WTC11 (cell line): ENCODE measurements at regions not wholly inside any gene's neighbourhood (a gene's known extent, or its start where the extent isn't known, plus 50 kb on each side); places are given as distances from the start of the nearest gene placed in this dataset.

Experiments
- ATAC-seq: fragments of 200-7000 bp; cut with Tn5 transposase; 2 replicates; pipeline ENCODE4 v1.10.0; 2021; ENCODE audit warnings: mild to moderate bottlenecking, moderate library complexity
- CTCF ChIA-PET: fragments of 300-600 bp; sonication (Branson Sonifier 250); formaldehyde crosslinking; loops from one replicate; lab custom pipeline; 2021; ENCODE audit warnings: antibody characterized with exemption; lab: Charles Lee
- POLR2A ChIA-PET: fragments of 350-600 bp; sonication (Branson Sonifier 250); formaldehyde crosslinking; loops from one replicate; lab custom pipeline; 2021; ENCODE audit warnings: antibody characterized with exemption; lab: Charles Lee
- DNase-seq: peaks from one replicate; pipeline ENCODE4 v3.0.0; 2021; ENCODE audit warnings: low spot score
- H3K27ac Mint-ChIP-seq: 2 replicates; pipeline ENCODE4 v1.8.0; 2021; ENCODE audit warnings: mixed read lengths
- H3K27me3 Mint-ChIP-seq: 2 replicates; pipeline ENCODE4 v1.8.0; 2021; ENCODE audit warnings: low read depth, mild to moderate bottlenecking, moderate library complexity, mixed read lengths
- H3K36me3 Mint-ChIP-seq: 2 replicates; pipeline ENCODE4 v1.8.0; 2021; ENCODE audit warnings: mixed read lengths
- H3K4me1 Mint-ChIP-seq: 2 replicates; pipeline ENCODE4 v1.8.0; 2022; ENCODE audit warnings: mixed read lengths
- H3K4me3 Mint-ChIP-seq: 2 replicates; pipeline ENCODE4 v1.8.0; 2021; ENCODE audit warnings: mild to moderate bottlenecking, moderate library complexity, mixed read lengths
- H3K9me3 Mint-ChIP-seq: 2 replicates; pipeline ENCODE4 v1.8.0; 2021; ENCODE audit warnings: mixed read lengths
- ESRRA ChIP-seq: sonication (generic); formaldehyde crosslinking; IDR thresholded peaks from 2 replicates; pipeline ENCODE4 v1.8.1; 2022; ENCODE audit warnings: mild to moderate bottlenecking, missing genetic modification reagents, borderline replicate concordance
- ETV6 ChIP-seq: sonication (generic); formaldehyde crosslinking; IDR thresholded peaks from 2 replicates; pipeline ENCODE4 v1.8.1; 2022; ENCODE audit warnings: mild to moderate bottlenecking, missing genetic modification reagents
- FOXJ3 ChIP-seq: sonication (generic); formaldehyde crosslinking; IDR thresholded peaks from 2 replicates; pipeline ENCODE4 v1.9.0; 2021; ENCODE audit warnings: missing genetic modification reagents, mild to moderate bottlenecking, borderline replicate concordance
- GRHL2 ChIP-seq: fragments of 250-450 bp; sonication (Bioruptor Pico); IDR thresholded peaks from 2 replicates; pipeline ENCODE4 v1.8.0; 2022; ENCODE audit warnings: mild to moderate bottlenecking, moderate library complexity; ENCODE audit not compliant: insufficient replicate concordance, severe bottlenecking
- GTF2I ChIP-seq: fragments of 250-450 bp; sonication (Bioruptor Pico); conservative IDR thresholded peaks from 2 replicates; pipeline ENCODE4 v1.4.0; 2021; ENCODE audit warnings: mild to moderate bottlenecking
- IRF2 ChIP-seq: sonication (generic); formaldehyde crosslinking; IDR thresholded peaks from 2 replicates; pipeline ENCODE4 v1.8.0; 2022; ENCODE audit warnings: low read depth, missing genetic modification reagents, borderline replicate concordance
- KAT7 ChIP-seq: sonication (generic); formaldehyde crosslinking; IDR thresholded peaks from 2 replicates; pipeline ENCODE4 v1.8.1; 2023; ENCODE audit warnings: missing genetic modification reagents, mild to moderate bottlenecking, borderline replicate concordance
- MXD4 ChIP-seq: fragments of 250-450 bp; sonication (Bioruptor Pico); IDR thresholded peaks from 2 replicates; pipeline ENCODE4 v1.8.0; 2021; ENCODE audit warnings: mild to moderate bottlenecking, moderate library complexity, borderline replicate concordance
- NFATC4 ChIP-seq: fragments of 250-450 bp; sonication (Bioruptor Pico); IDR thresholded peaks from 2 replicates; pipeline ENCODE4 v1.9.0; 2021; ENCODE audit warnings: mild to moderate bottlenecking
- NR2C2 ChIP-seq: sonication (generic); formaldehyde crosslinking; IDR thresholded peaks from 2 replicates; pipeline ENCODE4 v1.8.0; 2022; ENCODE audit warnings: mild to moderate bottlenecking, missing genetic modification reagents
- RORB ChIP-seq: fragments of 250-450 bp; sonication (Bioruptor Pico); IDR thresholded peaks from 2 replicates; pipeline ENCODE4 v1.9.0; 2021; ENCODE audit warnings: mild to moderate bottlenecking
- ZBTB21 ChIP-seq: sonication (generic); formaldehyde crosslinking; IDR thresholded peaks from 2 replicates; pipeline ENCODE4 v1.8.1; 2023; ENCODE audit warnings: mild to moderate bottlenecking, missing genetic modification reagents, borderline replicate concordance
- ZNF138 ChIP-seq: sonication (generic); formaldehyde crosslinking; conservative IDR thresholded peaks from 2 replicates; pipeline ENCODE4 v1.8.1; 2022; ENCODE audit warnings: mild to moderate bottlenecking, moderate library complexity, missing genetic modification reagents
- ZNF263 ChIP-seq: sonication (generic); formaldehyde crosslinking; IDR thresholded peaks from 2 replicates; pipeline ENCODE4 v1.8.1; 2022; ENCODE audit warnings: low read depth, mild to moderate bottlenecking, moderate library complexity, missing genetic modification reagents
- ZNF317 ChIP-seq: sonication (generic); formaldehyde crosslinking; IDR thresholded peaks from 2 replicates; pipeline ENCODE4 v1.8.1; 2023; ENCODE audit warnings: low read depth, mild to moderate bottlenecking, moderate library complexity, missing genetic modification reagents, borderline replicate concordance
- ZNF423 ChIP-seq: fragments of 250-450 bp; sonication (Bioruptor Pico); IDR thresholded peaks from 2 replicates; pipeline ENCODE4 v2.1.2; 2022; ENCODE audit warnings: mild to moderate bottlenecking, moderate library complexity
- TF ChIP-seq, protein P1 (sequence below): sonication (generic); formaldehyde crosslinking; IDR thresholded peaks from 2 replicates; pipeline ENCODE4 v1.8.1; 2022; ENCODE audit warnings: low read depth, mild to moderate bottlenecking, moderate library complexity, missing genetic modification reagents, borderline replicate concordance
- TF ChIP-seq, protein P2 (sequence below): sonication (generic); formaldehyde crosslinking; IDR thresholded peaks from 2 replicates; pipeline ENCODE4 v1.8.1; 2023; ENCODE audit warnings: mild to moderate bottlenecking, missing genetic modification reagents, moderate library complexity
- TF ChIP-seq, protein P3 (sequence below): sonication (generic); formaldehyde crosslinking; IDR thresholded peaks from 2 replicates; pipeline ENCODE4 v1.8.1; 2023; ENCODE audit warnings: mild to moderate bottlenecking, missing genetic modification reagents, borderline replicate concordance
- TF ChIP-seq, protein P4 (sequence below): fragments of 200-600 bp; IDR thresholded peaks from 2 replicates; pipeline ENCODE4 v1.8.0; 2022; ENCODE audit warnings: antibody characterized with exemption
- TF ChIP-seq, protein P5 (sequence below): sonication (generic); formaldehyde crosslinking; IDR thresholded peaks from 2 replicates; pipeline ENCODE4 v1.8.0; 2023; ENCODE audit warnings: missing genetic modification reagents, mild to moderate bottlenecking, borderline replicate concordance
- TF ChIP-seq, protein P6 (sequence below): fragments of 250-450 bp; sonication (Bioruptor Pico); IDR thresholded peaks from 2 replicates; pipeline ENCODE4 v1.8.0; 2021; ENCODE audit warnings: mild to moderate bottlenecking

DNA sequence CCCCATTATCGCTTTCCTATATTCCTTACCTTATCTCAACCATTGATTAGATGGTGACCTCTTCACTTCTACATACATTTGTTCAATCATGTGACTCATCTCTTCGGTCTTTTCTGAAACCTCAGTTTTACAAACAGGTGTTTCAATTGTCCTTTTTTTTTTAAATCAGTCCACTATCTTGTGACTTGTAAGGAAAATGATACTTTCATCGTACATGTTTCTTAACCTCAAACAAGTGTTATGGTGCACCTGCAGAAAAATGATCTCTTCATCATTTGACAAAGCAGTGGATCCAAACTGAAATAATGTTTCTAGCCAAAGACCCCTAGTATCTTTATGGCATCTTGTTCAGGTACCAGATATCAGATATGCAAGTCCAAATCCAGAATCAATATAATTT, 1157.2 kb downstream of the MRPL39 start:
- peaks cover 11% of the 10 kb centered on the region for H3K36me3 Mint-ChIP-seq
- DNase-seq (no peak), ATAC-seq (no peak)
- H3K27me3 Mint-ChIP-seq = peaks cover 2% of the 10 kb centered on the region; the same call in 1 of the 2 replicates
- H3K4me3 Mint-ChIP-seq = no peak overlapping the region
- peaks cover 37% of the 10 kb centered on the region for H3K9me3 Mint-ChIP-seq
- POLR2A ChIA-PET = no interaction called here
- no peaks in the 10 kb centered on the region for H3K4me1 Mint-ChIP-seq
- no peak for TF ChIP-seq KAT7 (CRISPR knock-in tag)
- TF ChIP-seq ZNF423 (CRISPR knock-in tag) = no peak
- TF ChIP-seq ZNF263 (CRISPR knock-in tag) = no peak
- no peak for TF ChIP-seq GRHL2 (CRISPR knock-in tag)
- no peak for TF ChIP-seq NR2C2 (CRISPR knock-in tag)
- no peak for TF ChIP-seq ZNF138
- TF ChIP-seq ESRRA (CRISPR knock-in tag) = no peak
- TF ChIP-seq, protein P1, sequence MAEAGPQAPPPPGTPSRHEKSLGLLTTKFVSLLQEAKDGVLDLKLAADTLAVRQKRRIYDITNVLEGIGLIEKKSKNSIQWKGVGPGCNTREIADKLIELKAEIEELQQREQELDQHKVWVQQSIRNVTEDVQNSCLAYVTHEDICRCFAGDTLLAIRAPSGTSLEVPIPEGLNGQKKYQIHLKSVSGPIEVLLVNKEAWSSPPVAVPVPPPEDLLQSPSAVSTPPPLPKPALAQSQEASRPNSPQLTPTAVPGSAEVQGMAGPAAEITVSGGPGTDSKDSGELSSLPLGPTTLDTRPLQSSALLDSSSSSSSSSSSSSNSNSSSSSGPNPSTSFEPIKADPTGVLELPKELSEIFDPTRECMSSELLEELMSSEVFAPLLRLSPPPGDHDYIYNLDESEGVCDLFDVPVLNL (CRISPR knock-in tag) = no peak
- TF ChIP-seq RORB (CRISPR knock-in tag) = no peak
- TF ChIP-seq, all 79 proteins: peak for 0
- CTCF ChIA-PET = no interaction called here
- H3K27ac Mint-ChIP-seq = no peak overlapping the region

DNA sequence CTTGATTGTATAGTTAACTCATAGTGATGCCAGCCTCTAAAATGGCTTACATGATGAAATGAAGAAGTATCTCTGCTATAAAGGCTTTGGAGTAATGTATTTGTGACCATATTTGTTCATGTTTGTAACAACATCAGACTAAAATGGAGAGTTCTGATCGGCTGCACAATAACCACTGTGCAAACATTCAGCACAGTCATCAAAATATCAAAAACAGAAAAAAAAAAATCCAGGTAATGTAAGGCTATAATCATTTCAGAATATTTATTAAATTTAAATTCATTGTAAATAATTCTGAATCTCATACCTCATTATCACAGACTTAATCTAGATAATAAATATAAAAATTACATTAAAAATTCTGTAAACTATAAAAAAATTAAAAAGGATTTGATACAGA, 1161.8 kb downstream of the MRPL39 start:
- Mint-ChIP-seq H3K27ac (no peak overlapping the region), H3K4me1 (no peaks in the 10 kb centered on the region), H3K27me3 (peaks cover 2% of the 10 kb centered on the region), H3K36me3 (peaks cover 21% of the 10 kb centered on the region), H3K4me3 (no peak overlapping the region), H3K9me3 (peaks cover 55% of the 10 kb centered on the region)
- no peak for ATAC-seq
- DNase-seq = no peak
- ChIA-PET POLR2A (no interaction called here), CTCF (no interaction called here)
- TF ChIP-seq, protein P2, sequence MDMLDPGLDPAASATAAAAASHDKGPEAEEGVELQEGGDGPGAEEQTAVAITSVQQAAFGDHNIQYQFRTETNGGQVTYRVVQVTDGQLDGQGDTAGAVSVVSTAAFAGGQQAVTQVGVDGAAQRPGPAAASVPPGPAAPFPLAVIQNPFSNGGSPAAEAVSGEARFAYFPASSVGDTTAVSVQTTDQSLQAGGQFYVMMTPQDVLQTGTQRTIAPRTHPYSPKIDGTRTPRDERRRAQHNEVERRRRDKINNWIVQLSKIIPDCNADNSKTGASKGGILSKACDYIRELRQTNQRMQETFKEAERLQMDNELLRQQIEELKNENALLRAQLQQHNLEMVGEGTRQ (CRISPR knock-in tag) = no peak
- TF ChIP-seq, protein P3, sequence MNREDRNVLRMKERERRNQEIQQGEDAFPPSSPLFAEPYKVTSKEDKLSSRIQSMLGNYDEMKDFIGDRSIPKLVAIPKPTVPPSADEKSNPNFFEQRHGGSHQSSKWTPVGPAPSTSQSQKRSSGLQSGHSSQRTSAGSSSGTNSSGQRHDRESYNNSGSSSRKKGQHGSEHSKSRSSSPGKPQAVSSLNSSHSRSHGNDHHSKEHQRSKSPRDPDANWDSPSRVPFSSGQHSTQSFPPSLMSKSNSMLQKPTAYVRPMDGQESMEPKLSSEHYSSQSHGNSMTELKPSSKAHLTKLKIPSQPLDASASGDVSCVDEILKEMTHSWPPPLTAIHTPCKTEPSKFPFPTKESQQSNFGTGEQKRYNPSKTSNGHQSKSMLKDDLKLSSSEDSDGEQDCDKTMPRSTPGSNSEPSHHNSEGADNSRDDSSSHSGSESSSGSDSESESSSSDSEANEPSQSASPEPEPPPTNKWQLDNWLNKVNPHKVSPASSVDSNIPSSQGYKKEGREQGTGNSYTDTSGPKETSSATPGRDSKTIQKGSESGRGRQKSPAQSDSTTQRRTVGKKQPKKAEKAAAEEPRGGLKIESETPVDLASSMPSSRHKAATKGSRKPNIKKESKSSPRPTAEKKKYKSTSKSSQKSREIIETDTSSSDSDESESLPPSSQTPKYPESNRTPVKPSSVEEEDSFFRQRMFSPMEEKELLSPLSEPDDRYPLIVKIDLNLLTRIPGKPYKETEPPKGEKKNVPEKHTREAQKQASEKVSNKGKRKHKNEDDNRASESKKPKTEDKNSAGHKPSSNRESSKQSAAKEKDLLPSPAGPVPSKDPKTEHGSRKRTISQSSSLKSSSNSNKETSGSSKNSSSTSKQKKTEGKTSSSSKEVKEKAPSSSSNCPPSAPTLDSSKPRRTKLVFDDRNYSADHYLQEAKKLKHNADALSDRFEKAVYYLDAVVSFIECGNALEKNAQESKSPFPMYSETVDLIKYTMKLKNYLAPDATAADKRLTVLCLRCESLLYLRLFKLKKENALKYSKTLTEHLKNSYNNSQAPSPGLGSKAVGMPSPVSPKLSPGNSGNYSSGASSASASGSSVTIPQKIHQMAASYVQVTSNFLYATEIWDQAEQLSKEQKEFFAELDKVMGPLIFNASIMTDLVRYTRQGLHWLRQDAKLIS (CRISPR knock-in tag) = no peak
- TF ChIP-seq ETV6 (CRISPR knock-in tag) = no peak
- TF ChIP-seq FOXJ3 (CRISPR knock-in tag) = no peak
- no peak for TF ChIP-seq NFATC4 (CRISPR knock-in tag)
- TF ChIP-seq ZNF138 = no peak
- TF ChIP-seq IRF2 (CRISPR knock-in tag) = no peak
- TF ChIP-seq ZBTB21 (CRISPR knock-in tag) = no peak
- no peak for TF ChIP-seq GRHL2 (CRISPR knock-in tag)
- no peak for TF ChIP-seq GTF2I (CRISPR knock-in tag)
- TF ChIP-seq, protein P4, sequence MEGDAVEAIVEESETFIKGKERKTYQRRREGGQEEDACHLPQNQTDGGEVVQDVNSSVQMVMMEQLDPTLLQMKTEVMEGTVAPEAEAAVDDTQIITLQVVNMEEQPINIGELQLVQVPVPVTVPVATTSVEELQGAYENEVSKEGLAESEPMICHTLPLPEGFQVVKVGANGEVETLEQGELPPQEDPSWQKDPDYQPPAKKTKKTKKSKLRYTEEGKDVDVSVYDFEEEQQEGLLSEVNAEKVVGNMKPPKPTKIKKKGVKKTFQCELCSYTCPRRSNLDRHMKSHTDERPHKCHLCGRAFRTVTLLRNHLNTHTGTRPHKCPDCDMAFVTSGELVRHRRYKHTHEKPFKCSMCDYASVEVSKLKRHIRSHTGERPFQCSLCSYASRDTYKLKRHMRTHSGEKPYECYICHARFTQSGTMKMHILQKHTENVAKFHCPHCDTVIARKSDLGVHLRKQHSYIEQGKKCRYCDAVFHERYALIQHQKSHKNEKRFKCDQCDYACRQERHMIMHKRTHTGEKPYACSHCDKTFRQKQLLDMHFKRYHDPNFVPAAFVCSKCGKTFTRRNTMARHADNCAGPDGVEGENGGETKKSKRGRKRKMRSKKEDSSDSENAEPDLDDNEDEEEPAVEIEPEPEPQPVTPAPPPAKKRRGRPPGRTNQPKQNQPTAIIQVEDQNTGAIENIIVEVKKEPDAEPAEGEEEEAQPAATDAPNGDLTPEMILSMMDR = no peak
- TF ChIP-seq, protein P5, sequence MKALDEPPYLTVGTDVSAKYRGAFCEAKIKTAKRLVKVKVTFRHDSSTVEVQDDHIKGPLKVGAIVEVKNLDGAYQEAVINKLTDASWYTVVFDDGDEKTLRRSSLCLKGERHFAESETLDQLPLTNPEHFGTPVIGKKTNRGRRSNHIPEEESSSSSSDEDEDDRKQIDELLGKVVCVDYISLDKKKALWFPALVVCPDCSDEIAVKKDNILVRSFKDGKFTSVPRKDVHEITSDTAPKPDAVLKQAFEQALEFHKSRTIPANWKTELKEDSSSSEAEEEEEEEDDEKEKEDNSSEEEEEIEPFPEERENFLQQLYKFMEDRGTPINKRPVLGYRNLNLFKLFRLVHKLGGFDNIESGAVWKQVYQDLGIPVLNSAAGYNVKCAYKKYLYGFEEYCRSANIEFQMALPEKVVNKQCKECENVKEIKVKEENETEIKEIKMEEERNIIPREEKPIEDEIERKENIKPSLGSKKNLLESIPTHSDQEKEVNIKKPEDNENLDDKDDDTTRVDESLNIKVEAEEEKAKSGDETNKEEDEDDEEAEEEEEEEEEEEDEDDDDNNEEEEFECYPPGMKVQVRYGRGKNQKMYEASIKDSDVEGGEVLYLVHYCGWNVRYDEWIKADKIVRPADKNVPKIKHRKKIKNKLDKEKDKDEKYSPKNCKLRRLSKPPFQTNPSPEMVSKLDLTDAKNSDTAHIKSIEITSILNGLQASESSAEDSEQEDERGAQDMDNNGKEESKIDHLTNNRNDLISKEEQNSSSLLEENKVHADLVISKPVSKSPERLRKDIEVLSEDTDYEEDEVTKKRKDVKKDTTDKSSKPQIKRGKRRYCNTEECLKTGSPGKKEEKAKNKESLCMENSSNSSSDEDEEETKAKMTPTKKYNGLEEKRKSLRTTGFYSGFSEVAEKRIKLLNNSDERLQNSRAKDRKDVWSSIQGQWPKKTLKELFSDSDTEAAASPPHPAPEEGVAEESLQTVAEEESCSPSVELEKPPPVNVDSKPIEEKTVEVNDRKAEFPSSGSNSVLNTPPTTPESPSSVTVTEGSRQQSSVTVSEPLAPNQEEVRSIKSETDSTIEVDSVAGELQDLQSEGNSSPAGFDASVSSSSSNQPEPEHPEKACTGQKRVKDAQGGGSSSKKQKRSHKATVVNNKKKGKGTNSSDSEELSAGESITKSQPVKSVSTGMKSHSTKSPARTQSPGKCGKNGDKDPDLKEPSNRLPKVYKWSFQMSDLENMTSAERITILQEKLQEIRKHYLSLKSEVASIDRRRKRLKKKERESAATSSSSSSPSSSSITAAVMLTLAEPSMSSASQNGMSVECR (CRISPR knock-in tag) = no peak
- TF ChIP-seq ESRRA (CRISPR knock-in tag) = no peak
- TF ChIP-seq MXD4 = no peak
- TF ChIP-seq ZNF317 (CRISPR knock-in tag) = no peak
- TF ChIP-seq, protein P6, sequence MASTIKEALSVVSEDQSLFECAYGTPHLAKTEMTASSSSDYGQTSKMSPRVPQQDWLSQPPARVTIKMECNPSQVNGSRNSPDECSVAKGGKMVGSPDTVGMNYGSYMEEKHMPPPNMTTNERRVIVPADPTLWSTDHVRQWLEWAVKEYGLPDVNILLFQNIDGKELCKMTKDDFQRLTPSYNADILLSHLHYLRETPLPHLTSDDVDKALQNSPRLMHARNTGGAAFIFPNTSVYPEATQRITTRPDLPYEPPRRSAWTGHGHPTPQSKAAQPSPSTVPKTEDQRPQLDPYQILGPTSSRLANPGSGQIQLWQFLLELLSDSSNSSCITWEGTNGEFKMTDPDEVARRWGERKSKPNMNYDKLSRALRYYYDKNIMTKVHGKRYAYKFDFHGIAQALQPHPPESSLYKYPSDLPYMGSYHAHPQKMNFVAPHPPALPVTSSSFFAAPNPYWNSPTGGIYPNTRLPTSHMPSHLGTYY (CRISPR knock-in tag) = no peak
